OCI-LY3 (cell line): ENCODE measurements at regions not wholly inside any gene's neighbourhood (a gene's known extent, or its start where the extent isn't known, plus 50 kb on each side); places are given as distances from the start of the nearest gene placed in this dataset.
"Not testable (repeated sequence)": the region's sequence is repeated elsewhere in the genome, so short reads cannot be mapped to it uniquely, and the experiment has no call there.

Source experiments
- H2AFZ ChIP-seq: fragments of 200-600, 300-600 bp; shearing (Covaris generic); 2 replicates; pipeline ENCODE4 v1.6.0; 2014; ENCODE audit warnings: antibody characterized with exemption, low read depth, low read length
- H3K27ac ChIP-seq: fragments of 200-600, 300-600 bp; sonication (generic); 2 replicates; pipeline ENCODE4 v1.5.1; 2014; ENCODE audit warnings: mild to moderate bottlenecking, low read length, moderate library complexity, mixed read lengths
- H3K27me3 ChIP-seq: fragments of 200-600, 300-600 bp; sonication (generic); 2 replicates; pipeline ENCODE4 v1.6.1; 2014; ENCODE audit warnings: low read depth, low read length, mixed read lengths
- H3K36me3 ChIP-seq: fragments of 200-600, 300-600 bp; sonication (generic); replicated peaks from 2 replicates; pipeline ENCODE3; 2014; ENCODE audit warnings: low read depth, low read length, mixed read lengths
- H3K4me1 ChIP-seq: fragments of 300-600, 200-600 bp; sonication (generic); 2 replicates; pipeline ENCODE4 v1.6.1; 2014; ENCODE audit warnings: low read length, mixed read lengths
- H3K4me2 ChIP-seq: fragments of 200-600, 300-600 bp; sonication (generic); 2 replicates; pipeline ENCODE4 v1.6.1; 2014; ENCODE audit warnings: low read length, mixed read lengths
- H3K4me3 ChIP-seq: fragments of 300-600, 200-600 bp; sonication (generic); 2 replicates; pipeline ENCODE4 v1.5.1; 2014; ENCODE audit warnings: antibody characterized with exemption, mild to moderate bottlenecking, low read length, moderate library complexity
- H3K79me2 ChIP-seq: fragments of 300-600, 200-600 bp; shearing (Covaris generic); 2 replicates; pipeline ENCODE4 v1.6.1; 2014; ENCODE audit warnings: mild to moderate bottlenecking, low read length, mixed read lengths
- H3K9ac ChIP-seq: fragments of 300-600, 200-600 bp; shearing (Covaris generic); 2 replicates; pipeline ENCODE4 v1.6.0; 2014; ENCODE audit warnings: mild to moderate bottlenecking, low read length, moderate library complexity
- H3K9me3 ChIP-seq: fragments of 200-600, 300-600 bp; shearing (Covaris generic); 2 replicates; pipeline ENCODE4 v1.6.1; 2014; ENCODE audit warnings: low read length, mixed read lengths; ENCODE audit not compliant: insufficient read depth
- H4K20me1 ChIP-seq: fragments of 200-600, 300-600 bp; sonication (generic); 2 replicates; pipeline ENCODE4 v1.6.1; 2016; ENCODE audit warnings: low read length, mixed read lengths; ENCODE audit not compliant: insufficient read depth
- EZH2phosphoT487 ChIP-seq: fragments of 200-600 bp; shearing (Covaris generic); IDR thresholded peaks from 2 replicates; pipeline ENCODE4 v1.6.1; 2018; ENCODE audit warnings: antibody characterized with exemption, mixed run types, low read depth
- TF ChIP-seq, protein P1 (sequence below): fragments of 200-600, 300-600 bp; sonication (generic); IDR thresholded peaks from 2 replicates; pipeline ENCODE4 v1.5.1; 2014; ENCODE audit warnings: antibody characterized with exemption, low read length, low read depth

DNA sequence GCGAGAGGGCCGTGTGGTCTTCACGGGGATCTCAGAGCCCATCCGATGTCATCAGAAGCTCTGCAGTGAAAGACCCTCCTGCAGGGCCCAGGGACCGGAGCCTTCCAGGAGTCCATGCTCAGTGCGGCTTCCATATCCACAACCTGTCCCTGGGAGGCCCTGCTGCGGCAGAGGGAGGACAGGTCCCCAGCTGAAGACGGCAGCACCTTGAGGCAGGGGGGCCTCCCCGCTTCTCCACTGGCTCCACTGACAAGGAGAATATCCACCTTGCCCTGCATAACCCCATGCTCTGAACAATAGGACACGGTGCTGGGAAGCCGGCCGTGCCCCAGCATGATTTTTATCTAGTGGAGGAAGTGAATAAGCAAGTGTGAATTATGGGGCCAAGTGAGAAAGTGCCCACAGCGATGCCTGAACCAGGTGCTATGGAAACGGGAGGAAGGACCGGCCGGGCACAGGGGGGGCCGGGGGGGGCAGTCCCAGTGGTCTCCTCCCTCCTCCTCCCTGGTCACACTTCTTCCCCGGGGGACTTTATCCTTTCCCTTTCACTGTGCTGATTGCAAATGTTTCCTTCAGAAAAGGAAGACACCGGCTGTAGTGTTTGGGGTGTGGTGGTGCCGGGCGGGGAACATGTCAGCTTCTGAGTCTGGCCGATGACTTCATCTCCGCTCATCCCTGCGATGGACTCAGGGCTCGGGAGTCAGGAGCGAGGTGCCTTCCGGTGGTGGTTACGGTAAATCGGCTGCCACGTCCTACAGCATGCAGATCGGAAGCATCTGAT lies 225.1 kb downstream of the ERMARD start:
- no peaks in the 10 kb centered on the region for H3K27me3 ChIP-seq
- H3K4me1 ChIP-seq = no peaks in the 10 kb centered on the region
- H3K79me2 ChIP-seq = no peaks in the 10 kb centered on the region
- H3K4me3 ChIP-seq = no peak overlapping the region
- no peak overlapping the region for H3K9ac ChIP-seq
- no peaks in the 10 kb centered on the region for H3K36me3 ChIP-seq
- no peak overlapping the region for H3K4me2 ChIP-seq
- H3K27ac ChIP-seq = no peak overlapping the region
- no peaks in the 10 kb centered on the region for H3K9me3 ChIP-seq
- TF ChIP-seq, protein P1, sequence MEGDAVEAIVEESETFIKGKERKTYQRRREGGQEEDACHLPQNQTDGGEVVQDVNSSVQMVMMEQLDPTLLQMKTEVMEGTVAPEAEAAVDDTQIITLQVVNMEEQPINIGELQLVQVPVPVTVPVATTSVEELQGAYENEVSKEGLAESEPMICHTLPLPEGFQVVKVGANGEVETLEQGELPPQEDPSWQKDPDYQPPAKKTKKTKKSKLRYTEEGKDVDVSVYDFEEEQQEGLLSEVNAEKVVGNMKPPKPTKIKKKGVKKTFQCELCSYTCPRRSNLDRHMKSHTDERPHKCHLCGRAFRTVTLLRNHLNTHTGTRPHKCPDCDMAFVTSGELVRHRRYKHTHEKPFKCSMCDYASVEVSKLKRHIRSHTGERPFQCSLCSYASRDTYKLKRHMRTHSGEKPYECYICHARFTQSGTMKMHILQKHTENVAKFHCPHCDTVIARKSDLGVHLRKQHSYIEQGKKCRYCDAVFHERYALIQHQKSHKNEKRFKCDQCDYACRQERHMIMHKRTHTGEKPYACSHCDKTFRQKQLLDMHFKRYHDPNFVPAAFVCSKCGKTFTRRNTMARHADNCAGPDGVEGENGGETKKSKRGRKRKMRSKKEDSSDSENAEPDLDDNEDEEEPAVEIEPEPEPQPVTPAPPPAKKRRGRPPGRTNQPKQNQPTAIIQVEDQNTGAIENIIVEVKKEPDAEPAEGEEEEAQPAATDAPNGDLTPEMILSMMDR = no peak
- no peak for TF ChIP-seq EZH2phosphoT487
- H2AFZ ChIP-seq = no peak overlapping the region
- H4K20me1 ChIP-seq = no peaks in the 10 kb centered on the region

DNA sequence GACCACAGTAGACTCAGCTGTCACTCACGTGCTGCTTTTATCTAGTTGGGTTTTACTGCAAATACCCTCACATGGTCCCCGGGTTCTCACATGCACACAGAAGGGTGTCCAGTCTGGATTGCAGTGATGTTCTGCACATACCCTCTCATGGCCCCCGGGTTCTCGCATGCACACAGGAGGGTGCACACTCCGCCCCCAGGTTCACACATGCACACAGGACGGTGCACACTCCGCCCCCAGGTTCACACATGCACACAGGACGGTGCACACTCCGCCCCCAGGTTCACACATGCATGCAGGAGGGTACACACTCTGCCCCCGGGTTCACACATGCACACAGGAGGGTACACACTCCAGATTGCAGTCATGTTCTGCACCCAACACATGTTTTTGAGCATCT lies 224.3 kb downstream of the ERMARD start:
- no peak for TF ChIP-seq EZH2phosphoT487
- TF ChIP-seq, protein P1 = no peak
- Histone ChIP-seq H3K79me2 (no peaks in the 10 kb centered on the region), H3K4me1 (no peaks in the 10 kb centered on the region), H4K20me1 (no peaks in the 10 kb centered on the region), H3K4me2 (no peak overlapping the region), H3K27ac (no peak overlapping the region), H3K4me3 (no peak overlapping the region), H3K27me3 (no peaks in the 10 kb centered on the region), H3K9ac (no peak overlapping the region), H2AFZ (no peak overlapping the region), H3K36me3 (no peaks in the 10 kb centered on the region), H3K9me3 (no peaks in the 10 kb centered on the region)

DNA sequence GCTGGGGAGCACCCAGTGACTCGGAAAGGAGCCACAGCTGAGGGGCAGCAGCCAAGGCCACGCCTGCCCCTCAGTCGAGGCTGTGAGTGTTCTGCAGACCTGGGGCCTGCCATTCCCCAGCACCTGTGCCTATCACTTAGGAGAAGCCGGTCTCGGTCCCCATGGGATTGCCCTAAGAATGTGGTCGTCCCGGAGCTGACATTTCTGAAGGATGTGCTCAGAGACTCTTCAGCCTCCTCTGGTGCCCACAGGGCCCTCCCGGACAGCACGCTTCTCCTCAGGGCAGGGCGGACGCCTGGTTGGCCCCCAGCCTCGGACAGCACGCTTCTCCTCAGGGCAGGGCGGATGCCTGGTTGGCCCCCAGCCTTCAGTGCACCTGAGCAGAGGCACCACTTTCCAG lies 223.9 kb downstream of the ERMARD start:
- H3K4me2 ChIP-seq = no peak overlapping the region
- H3K4me3 ChIP-seq = no peak overlapping the region
- H3K36me3 ChIP-seq = no peaks in the 10 kb centered on the region
- no peaks in the 10 kb centered on the region for H3K9me3 ChIP-seq
- no peak overlapping the region for H2AFZ ChIP-seq
- no peak overlapping the region for H3K9ac ChIP-seq
- no peak for TF ChIP-seq EZH2phosphoT487
- TF ChIP-seq, protein P1 = no peak
- H4K20me1 ChIP-seq = no peaks in the 10 kb centered on the region
- H3K27ac ChIP-seq = no peak overlapping the region
- H3K79me2 ChIP-seq = no peaks in the 10 kb centered on the region
- H3K4me1 ChIP-seq = no peaks in the 10 kb centered on the region
- no peaks in the 10 kb centered on the region for H3K27me3 ChIP-seq

DNA sequence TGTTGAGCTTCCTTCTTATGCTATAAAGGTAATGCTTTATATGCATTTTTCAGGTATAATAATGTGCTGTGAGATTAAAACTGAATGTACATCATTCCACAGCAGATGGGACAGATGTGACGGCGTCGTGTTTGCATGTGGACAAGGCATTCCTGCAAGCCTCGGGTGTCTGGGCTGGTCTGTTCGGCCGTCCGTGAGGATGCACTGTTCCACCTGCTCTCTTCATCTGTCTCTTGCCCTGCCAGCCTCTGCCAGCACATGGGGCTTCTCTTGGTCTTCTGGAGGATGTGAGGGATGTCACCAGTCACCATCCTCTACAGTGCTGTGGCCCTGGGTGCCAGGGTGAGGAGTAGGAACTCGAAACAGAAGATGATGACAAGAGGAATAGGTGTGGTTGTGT lies 223.2 kb downstream of the ERMARD start:
- Histone ChIP-seq H3K27ac (no peak overlapping the region), H4K20me1 (no peaks in the 10 kb centered on the region), H3K79me2 (no peaks in the 10 kb centered on the region), H3K9me3 (no peaks in the 10 kb centered on the region), H3K4me2 (no peak overlapping the region), H3K27me3 (no peaks in the 10 kb centered on the region), H3K36me3 (no peaks in the 10 kb centered on the region), H3K4me1 (no peaks in the 10 kb centered on the region), H2AFZ (no peak overlapping the region), H3K4me3 (no peak overlapping the region), H3K9ac (no peak overlapping the region)
- TF ChIP-seq, protein P1 = no peak

DNA sequence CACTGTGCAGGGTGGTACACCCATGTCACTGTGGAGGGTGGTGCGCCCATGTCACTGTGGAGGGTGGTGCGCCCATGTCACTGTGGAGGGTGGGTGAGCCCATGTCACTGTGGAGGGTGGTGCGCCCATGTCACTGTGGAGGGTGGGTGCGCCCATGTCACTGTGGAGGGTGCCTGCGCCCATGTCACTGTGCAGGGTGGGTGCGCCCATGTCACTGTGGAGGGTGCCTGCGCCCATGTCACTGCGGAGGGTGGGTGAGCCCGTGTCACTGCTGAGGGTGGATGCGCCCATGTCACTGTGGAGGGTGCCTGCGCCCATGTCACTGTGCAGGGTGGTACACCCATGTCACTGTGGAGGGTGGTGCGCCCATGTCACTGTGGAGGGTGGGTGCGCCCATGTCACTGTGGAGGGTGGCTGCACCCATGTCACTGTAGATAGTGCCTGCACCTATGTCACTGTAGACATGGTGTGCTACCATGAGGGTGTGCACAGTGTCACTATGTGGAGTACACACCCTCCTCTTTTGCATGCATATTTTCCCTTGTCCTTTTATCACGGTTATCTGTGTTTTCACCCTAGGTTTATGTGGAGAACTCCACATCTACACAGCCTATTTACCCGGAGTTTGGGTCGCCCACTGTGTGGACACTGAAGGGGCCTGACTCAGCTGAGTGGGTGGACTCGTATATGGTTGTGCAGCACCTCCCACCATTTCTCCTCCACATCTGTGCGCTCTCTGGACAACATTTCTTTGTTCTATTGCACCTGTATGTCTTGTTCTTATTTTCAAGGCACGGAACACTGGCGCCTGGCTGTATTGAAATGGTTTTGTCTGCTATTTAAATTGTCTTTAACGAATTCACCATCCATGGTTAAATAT lies 222.4 kb downstream of the ERMARD start:
- not testable (repeated sequence) for H3K4me1 ChIP-seq, H4K20me1 ChIP-seq, H3K9ac ChIP-seq, H3K4me3 ChIP-seq, H3K9me3 ChIP-seq, H2AFZ ChIP-seq, H3K27me3 ChIP-seq, H3K4me2 ChIP-seq, H3K79me2 ChIP-seq, H3K27ac ChIP-seq, H3K36me3 ChIP-seq
